ENCODE measurements at regions not wholly inside any gene's neighbourhood (a gene's known extent, or its start where the extent isn't known, plus 50 kb on each side); places are given as distances from the start of the nearest gene placed in this dataset.

- Histone ChIP-seq H3K9me3 (no peaks in the 10 kb centered on the region), H3K4me1 (no peaks in the 10 kb centered on the region), H3K27ac (no peak overlapping the region), H3K4me3 (no peak overlapping the region), H3K36me3 (no peaks in the 10 kb centered on the region), H3K27me3 (no peaks in the 10 kb centered on the region)
- intact Hi-C loops (cut with DNase I) = no loop called here
- TF ChIP-seq POLR2A (IDR thresholded peaks at IDR 0.05) (no peak), EP300 (IDR thresholded peaks at IDR 0.05) (no peak), CTCF (IDR thresholded peaks at IDR 0.05) (no peak), POLR2AphosphoS5 (IDR thresholded peaks at IDR 0.05) (no peak)
- DNase-seq = no peak
- 96% methylated on average over 2 of the region's 2 CpGs for whole genome bisulfite sequencing, 2 donors
These were observed 111.6 kb upstream of the RREB1 start for GRCh38 chr6:6996124-6996523.

GRCh38 chr6:6997263-6998193, 110.2 kb upstream of the RREB1 start:
- Histone ChIP-seq H3K4me1 (no peaks in the 10 kb centered on the region), H3K27me3 (no peaks in the 10 kb centered on the region), H3K9me3 (no peaks in the 10 kb centered on the region), H3K4me3 (no peak overlapping the region), H3K36me3 (no peaks in the 10 kb centered on the region), H3K27ac (no peak overlapping the region)
- DNase-seq = no peak
- no peak for TF ChIP-seq POLR2AphosphoS5 (IDR thresholded peaks at IDR 0.05)
- TF ChIP-seq EP300 (IDR thresholded peaks at IDR 0.05) = no peak
- no peak for TF ChIP-seq CTCF (IDR thresholded peaks at IDR 0.05)
- no peak for TF ChIP-seq POLR2A (IDR thresholded peaks at IDR 0.05)
- WGBS, 2 donors = 53 to 71% methylated on average over 11 of the region's 11 CpGs
- intact Hi-C loops (cut with DNase I) = no loop called here

DNA sequence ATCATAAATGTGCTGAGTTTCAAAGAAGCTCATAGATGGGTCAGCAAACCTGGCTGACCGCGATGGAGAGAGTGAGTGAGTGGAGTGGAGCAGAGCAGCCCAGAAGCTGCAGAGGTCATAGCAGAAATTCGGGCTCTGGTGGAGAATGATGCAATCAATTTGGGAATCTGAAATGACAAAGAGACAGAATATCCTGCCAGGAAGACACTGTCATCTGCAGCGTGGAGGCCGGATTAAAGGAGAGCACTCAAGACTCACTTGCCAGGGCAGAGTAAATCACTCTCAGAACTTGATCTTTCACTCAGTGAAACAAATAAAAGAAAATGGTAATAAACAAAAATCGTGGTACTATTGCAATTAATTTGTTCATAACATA, 109.6 kb upstream of the RREB1 start:
- Histone ChIP-seq H3K9me3 (no peaks in the 10 kb centered on the region), H3K4me3 (no peak overlapping the region), H3K27ac (no peak overlapping the region), H3K27me3 (no peaks in the 10 kb centered on the region), H3K4me1 (no peaks in the 10 kb centered on the region), H3K36me3 (no peaks in the 10 kb centered on the region)
- DNase-seq = no peak
- 73 to 77% methylated on average over 6 of the region's 6 CpGs for WGBS, 2 donors
- intact Hi-C loops (cut with DNase I) = no loop called here
- TF ChIP-seq POLR2AphosphoS5 (IDR thresholded peaks at IDR 0.05) (no peak), EP300 (IDR thresholded peaks at IDR 0.05) (no peak), POLR2A (IDR thresholded peaks at IDR 0.05) (no peak), CTCF (IDR thresholded peaks at IDR 0.05) (no peak)

DNA sequence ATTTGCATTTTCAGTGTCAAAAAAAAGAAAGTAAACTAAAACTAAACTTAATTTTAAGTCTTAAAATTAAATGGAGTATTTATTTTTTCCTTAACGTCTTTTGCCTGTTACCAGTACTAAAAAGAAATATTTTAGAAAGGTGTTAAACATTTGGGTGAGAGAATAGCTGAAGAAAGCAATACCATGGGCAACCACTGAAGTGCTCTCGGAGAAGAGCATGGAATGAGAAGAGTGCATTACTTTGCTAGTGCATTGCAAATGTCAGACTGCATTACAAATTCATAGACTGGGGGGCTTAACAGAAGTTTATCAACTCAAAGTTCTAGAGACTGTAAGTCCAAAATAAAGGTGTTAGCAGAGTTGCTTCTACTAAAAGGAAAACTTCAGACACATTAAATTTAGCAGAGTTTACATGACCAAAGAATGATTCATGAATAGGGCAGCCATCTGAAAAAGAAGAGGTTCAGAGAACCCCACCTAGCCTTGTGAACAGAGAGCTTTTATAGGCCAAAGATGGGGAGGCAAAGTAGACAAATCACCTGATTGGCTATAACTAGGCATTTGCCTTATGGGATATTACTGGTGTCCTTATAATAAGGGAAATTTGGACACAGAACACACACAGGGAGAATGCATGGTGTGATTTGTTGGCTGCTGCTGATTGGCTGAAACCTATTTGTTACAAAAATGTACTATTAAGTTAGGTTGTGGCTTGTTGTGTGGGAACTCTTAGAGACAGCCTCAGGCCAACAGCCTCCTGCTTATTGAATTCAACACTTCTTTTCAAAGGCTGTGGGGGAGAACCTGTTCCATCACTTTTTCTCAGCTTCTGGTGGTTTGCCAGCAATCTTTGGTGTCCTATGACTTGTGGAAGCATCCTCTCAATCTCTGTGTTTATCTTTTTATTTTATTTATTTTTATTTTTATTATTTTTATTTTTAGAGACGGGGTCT, 106.7 kb upstream of the RREB1 start:
- no peak overlapping the region for H3K4me3 ChIP-seq
- WGBS, 2 donors = 92 to 93% methylated on average over 3 of the region's 3 CpGs
- no peaks in the 10 kb centered on the region for H3K9me3 ChIP-seq
- H3K27ac ChIP-seq = no peak overlapping the region
- H3K27me3 ChIP-seq = no peaks in the 10 kb centered on the region
- no peaks in the 10 kb centered on the region for H3K4me1 ChIP-seq
- DNase-seq = no peak
- intact Hi-C loops (cut with DNase I) = no loop called here
- H3K36me3 ChIP-seq = no peaks in the 10 kb centered on the region
- TF ChIP-seq CTCF (IDR thresholded peaks at IDR 0.05) = no peak
- no peak for TF ChIP-seq POLR2A (IDR thresholded peaks at IDR 0.05)
- no peak for TF ChIP-seq POLR2AphosphoS5 (IDR thresholded peaks at IDR 0.05)
- no peak for TF ChIP-seq EP300 (IDR thresholded peaks at IDR 0.05)
